SH-SY5Y (cell line): ENCODE measurements at regions not wholly inside any gene's neighbourhood (a gene's known extent, or its start where the extent isn't known, plus 50 kb on each side); places are given as distances from the start of the nearest gene placed in this dataset.
A peak's percentile ranks its signal among the peaks of the same experiment; 100 is the strongest.

ENCODE experiments used
- GATA2 ChIP-seq: IDR thresholded peaks from 2 replicates; pipeline ENCODE4 v1.6.1; 2011; ENCODE audit warnings: mild to moderate bottlenecking, low read depth, low read length
- GATA3 ChIP-seq: IDR thresholded peaks from 2 replicates; pipeline ENCODE4 v1.6.1; 2011; ENCODE audit warnings: low read depth, mild to moderate bottlenecking, low read length, moderate library complexity

DNA sequence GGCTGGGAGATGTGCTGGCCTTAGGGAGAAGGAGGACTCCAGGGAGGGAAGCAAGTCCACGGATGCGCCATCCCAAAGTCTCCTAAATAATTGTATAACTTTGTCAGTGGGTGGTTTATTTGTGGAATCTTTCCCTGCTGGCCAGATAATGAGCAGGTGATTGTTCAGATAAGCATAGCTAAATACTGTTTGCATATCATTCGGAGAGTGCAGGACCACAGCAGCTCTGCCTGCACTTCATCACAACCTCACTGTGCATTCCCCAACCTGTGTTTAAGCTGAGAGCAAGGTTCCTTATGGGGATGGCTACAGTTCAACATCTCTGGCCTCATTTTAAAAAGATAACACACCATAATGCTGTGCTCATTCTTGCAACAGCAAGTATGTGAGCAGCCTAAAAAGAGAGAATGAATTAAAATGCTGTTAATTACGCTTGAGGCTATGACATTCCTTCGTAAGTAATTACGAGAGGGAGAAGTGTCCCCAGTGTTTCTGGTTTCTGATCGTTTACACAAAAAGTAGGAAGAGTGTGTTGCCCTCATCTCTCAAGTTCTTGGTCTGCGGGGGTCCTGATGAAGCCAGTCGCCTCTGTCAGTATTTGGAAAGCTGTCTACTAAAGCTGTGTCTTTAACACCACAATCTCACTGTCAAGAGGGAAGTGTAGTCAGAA lies 272.0 kb upstream of the RORA start:
- TF ChIP-seq GATA2 (peak; percentile 84), GATA3 (peak; percentile 69)
